ENCODE measurements at regions not wholly inside any gene's neighbourhood (a gene's known extent, or its start where the extent isn't known, plus 50 kb on each side); places are given as distances from the start of the nearest gene placed in this dataset.
"Not testable (repeated sequence)": the region's sequence is repeated elsewhere in the genome, so short reads cannot be mapped to it uniquely, and the experiment has no call there.

GRCh38 chr10:29702273-29703164 lies 67.7 kb upstream of the SVIL start:
- no peak overlapping the region for H3K4me3 ChIP-seq
- DNase-seq (ENCODE audit: low spot score in 2 of 2) = no peak
- no peak overlapping the region for H3K27ac ChIP-seq
- TF ChIP-seq CTCF (IDR thresholded peaks at IDR 0.05) (no peak), POLR2AphosphoS5 (IDR thresholded peaks at IDR 0.05) (no peak), EP300 (IDR thresholded peaks at IDR 0.05) (no peak), POLR2A (IDR thresholded peaks at IDR 0.05) (no peak)
- no peaks in the 10 kb centered on the region for H3K27me3 ChIP-seq
- H3K4me1 ChIP-seq = peaks cover 13% of the 10 kb centered on the region
- no peaks in the 10 kb centered on the region for H3K36me3 ChIP-seq
- H3K9me3 ChIP-seq = no peaks in the 10 kb centered on the region
- 43% methylated on average over 10 of the region's 10 CpGs for WGBS

- WGBS = 72% methylated on average over 1 of the region's 1 CpG
- H3K9me3 ChIP-seq = no peaks in the 10 kb centered on the region
Observed at GRCh38 chr10:29701306-29701705, 66.5 kb upstream of the SVIL start.

GRCh38 chr10:29699621-29700020 lies 64.8 kb upstream of the SVIL start:
- no peak for TF ChIP-seq CTCF (IDR thresholded peaks at IDR 0.05)
- no peak for TF ChIP-seq POLR2AphosphoS5 (IDR thresholded peaks at IDR 0.05)
- Histone ChIP-seq H3K9me3 (no peaks in the 10 kb centered on the region), H3K4me3 (no peak overlapping the region), H3K27me3 (no peaks in the 10 kb centered on the region), H3K27ac (no peak overlapping the region), H3K4me1 (peaks cover 13% of the 10 kb centered on the region), H3K36me3 (no peaks in the 10 kb centered on the region)
- 47% methylated on average over 4 of the region's 5 CpGs for WGBS
- DNase-seq (ENCODE audit: low spot score in 2 of 2) = no peak

More at GRCh38 chr10:29701306-29701705, 66.5 kb upstream of the SVIL start:
- no peaks in the 10 kb centered on the region for H3K36me3 ChIP-seq
- no peak overlapping the region for H3K27ac ChIP-seq
- H3K4me1 ChIP-seq = peaks cover 13% of the 10 kb centered on the region
- no peak for DNase-seq (ENCODE audit: low spot score in 2 of 2)
- TF ChIP-seq POLR2A (IDR thresholded peaks at IDR 0.05) = no peak
- TF ChIP-seq POLR2AphosphoS5 (IDR thresholded peaks at IDR 0.05) = no peak
- TF ChIP-seq CTCF (IDR thresholded peaks at IDR 0.05) = no peak
- no peak for TF ChIP-seq EP300 (IDR thresholded peaks at IDR 0.05)
- H3K4me3 ChIP-seq = no peak overlapping the region
- H3K27me3 ChIP-seq = no peaks in the 10 kb centered on the region

- Histone ChIP-seq H3K9me3 (no peaks in the 10 kb centered on the region), H3K36me3 (no peaks in the 10 kb centered on the region), H3K27ac (no peak overlapping the region), H3K4me3 (no peak overlapping the region), H3K27me3 (no peaks in the 10 kb centered on the region), H3K4me1 (peaks cover 13% of the 10 kb centered on the region)
- DNase-seq (ENCODE audit: low spot score in 2 of 2) = no peak
- WGBS = 86% methylated on average over 8 of the region's 8 CpGs
- no peak for TF ChIP-seq CTCF (IDR thresholded peaks at IDR 0.05)
Observed at GRCh38 chr10:29698773-29699490, 64.2 kb upstream of the SVIL start.

GRCh38 chr10:29696581-29696980 lies 61.8 kb upstream of the SVIL start:
- DNase-seq (ENCODE audit: low spot score in 2 of 2); H3K36me3 ChIP-seq; H3K27ac ChIP-seq; H3K4me3 ChIP-seq; H3K9me3 ChIP-seq; H3K27me3 ChIP-seq: not testable (repeated sequence)
- H3K4me1 ChIP-seq = peaks cover 13% of the 10 kb centered on the region
- no CpG with 5 or more reads among the region's 30 CpGs for WGBS
